PFSK-1 (cell line): ENCODE measurements at regions not wholly inside any gene's neighbourhood (a gene's known extent, or its start where the extent isn't known, plus 50 kb on each side); places are given as distances from the start of the nearest gene placed in this dataset.

Experiments used
- FOXP2 ChIP-seq: optimal IDR thresholded peaks from 2 replicates; pipeline ENCODE3; 2011; ENCODE audit warnings: borderline replicate concordance, control low read depth, inconsistent platforms; ENCODE audit not compliant: insufficient read depth; ENCODE audit errors: extremely low read length, extremely low read depth
- POLR2AphosphoS5 ChIP-seq: IDR thresholded peaks from 2 replicates; pipeline ENCODE4 v1.6.1; 2012; ENCODE audit warnings: low read depth, mild to moderate bottlenecking, control low read depth, low read length, moderate library complexity
- SIN3A ChIP-seq: IDR thresholded peaks from 2 replicates; pipeline ENCODE4 v1.6.1; 2012; ENCODE audit warnings: mild to moderate bottlenecking, low read length, moderate library complexity, borderline replicate concordance; ENCODE audit not compliant: insufficient read depth
- TAF1 ChIP-seq: IDR thresholded peaks from 2 replicates; pipeline ENCODE4 v1.6.1; 2012; ENCODE audit warnings: low read length, control low read depth, borderline replicate concordance; ENCODE audit not compliant: insufficient read depth
- TF ChIP-seq, protein P1 (sequence below), 2 experiments: IDR thresholded peaks; 2 replicates each; pipeline versions ENCODE4 v1.6.1 to v1.8.0; 2011 to 2012; ENCODE audit warnings: low read depth in 2 of 2, low read length in 2 of 2, control low read depth in 1 of 2, inconsistent platforms in 1 of 2, mild to moderate bottlenecking in 1 of 2, moderate library complexity in 1 of 2; ENCODE audit not compliant: insufficient read depth in 1 of 2

DNA sequence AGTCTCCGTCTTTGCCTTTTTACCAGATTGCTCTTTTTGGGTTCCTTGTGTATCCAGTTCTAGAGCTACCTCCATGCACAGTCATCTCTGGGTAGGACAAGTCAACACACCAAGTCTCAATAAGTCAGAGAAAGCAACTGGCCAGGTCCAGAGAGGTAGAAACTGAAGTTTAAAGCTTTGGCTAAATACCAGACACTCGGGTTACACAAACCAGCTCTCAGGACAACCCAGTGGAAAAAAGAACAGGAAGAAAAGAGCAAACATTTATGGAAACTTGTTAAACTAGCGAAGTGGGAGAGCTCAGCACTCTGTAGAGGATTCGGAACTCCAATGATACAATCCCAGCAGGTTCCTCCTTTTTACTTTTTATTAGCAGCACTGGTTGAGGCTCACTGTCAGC, 291.0 kb upstream of the CPEB2 start:
- no peak for TF ChIP-seq POLR2AphosphoS5
- TF ChIP-seq TAF1: no peak
- no peak for TF ChIP-seq SIN3A
- TF ChIP-seq, protein P1, sequence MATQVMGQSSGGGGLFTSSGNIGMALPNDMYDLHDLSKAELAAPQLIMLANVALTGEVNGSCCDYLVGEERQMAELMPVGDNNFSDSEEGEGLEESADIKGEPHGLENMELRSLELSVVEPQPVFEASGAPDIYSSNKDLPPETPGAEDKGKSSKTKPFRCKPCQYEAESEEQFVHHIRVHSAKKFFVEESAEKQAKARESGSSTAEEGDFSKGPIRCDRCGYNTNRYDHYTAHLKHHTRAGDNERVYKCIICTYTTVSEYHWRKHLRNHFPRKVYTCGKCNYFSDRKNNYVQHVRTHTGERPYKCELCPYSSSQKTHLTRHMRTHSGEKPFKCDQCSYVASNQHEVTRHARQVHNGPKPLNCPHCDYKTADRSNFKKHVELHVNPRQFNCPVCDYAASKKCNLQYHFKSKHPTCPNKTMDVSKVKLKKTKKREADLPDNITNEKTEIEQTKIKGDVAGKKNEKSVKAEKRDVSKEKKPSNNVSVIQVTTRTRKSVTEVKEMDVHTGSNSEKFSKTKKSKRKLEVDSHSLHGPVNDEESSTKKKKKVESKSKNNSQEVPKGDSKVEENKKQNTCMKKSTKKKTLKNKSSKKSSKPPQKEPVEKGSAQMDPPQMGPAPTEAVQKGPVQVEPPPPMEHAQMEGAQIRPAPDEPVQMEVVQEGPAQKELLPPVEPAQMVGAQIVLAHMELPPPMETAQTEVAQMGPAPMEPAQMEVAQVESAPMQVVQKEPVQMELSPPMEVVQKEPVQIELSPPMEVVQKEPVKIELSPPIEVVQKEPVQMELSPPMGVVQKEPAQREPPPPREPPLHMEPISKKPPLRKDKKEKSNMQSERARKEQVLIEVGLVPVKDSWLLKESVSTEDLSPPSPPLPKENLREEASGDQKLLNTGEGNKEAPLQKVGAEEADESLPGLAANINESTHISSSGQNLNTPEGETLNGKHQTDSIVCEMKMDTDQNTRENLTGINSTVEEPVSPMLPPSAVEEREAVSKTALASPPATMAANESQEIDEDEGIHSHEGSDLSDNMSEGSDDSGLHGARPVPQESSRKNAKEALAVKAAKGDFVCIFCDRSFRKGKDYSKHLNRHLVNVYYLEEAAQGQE (IDR thresholded peaks at IDR 0.05; ENCODE audit: insufficient read depth in 1 of 2, low read depth in 2 of 2, low read length in 2 of 2): no peak
- TF ChIP-seq FOXP2: no peak
